ENCODE measurements at regions not wholly inside any gene's neighbourhood (a gene's known extent, or its start where the extent isn't known, plus 50 kb on each side); places are given as distances from the start of the nearest gene placed in this dataset.
"Not testable (repeated sequence)": the region's sequence is repeated elsewhere in the genome, so short reads cannot be mapped to it uniquely, and the experiment has no call there.

- not testable (repeated sequence) for DNase-seq (ENCODE audit: low read depth, low spot score)
Measured at GRCh38 chr1:242912855-242913254, 342.2 kb downstream of the CEP170 start.

GRCh38 chr1:242900558-242900957 is 354.5 kb downstream of the CEP170 start:
- not testable (repeated sequence) for DNase-seq (ENCODE audit: low read depth, low spot score)

- peak; percentile 17 for DNase-seq (ENCODE audit: low read depth, low spot score)
Measured at GRCh38 chr1:242890192-242890741, 364.8 kb downstream of the CEP170 start.

GRCh38 chr1:242886137-242886536 is 361.6 kb upstream of the PLD5 start:
- DNase-seq (ENCODE audit: low read depth, low spot score): no peak

GRCh38 chr1:242880022-242880421 is 355.5 kb upstream of the PLD5 start:
- not testable (repeated sequence) for DNase-seq (ENCODE audit: low read depth, low spot score)

GRCh38 chr1:242877743-242878142 is 353.2 kb upstream of the PLD5 start:
- no peak for DNase-seq (ENCODE audit: low read depth, low spot score)

- no peak for DNase-seq (ENCODE audit: low read depth, low spot score)
Measured at GRCh38 chr1:242877229-242877628, 352.7 kb upstream of the PLD5 start.

GRCh38 chr1:242876030-242876429 is 351.5 kb upstream of the PLD5 start:
- DNase-seq (ENCODE audit: low read depth, low spot score): no peak

GRCh38 chr1:242873661-242874060 is 349.2 kb upstream of the PLD5 start:
- DNase-seq (ENCODE audit: low read depth, low spot score): no peak

GRCh38 chr1:242872521-242872920 is 348.0 kb upstream of the PLD5 start:
- DNase-seq (ENCODE audit: low read depth, low spot score): no peak

GRCh38 chr1:242871471-242872030 is 347.1 kb upstream of the PLD5 start:
- no peak for DNase-seq (ENCODE audit: low read depth, low spot score)

- no peak for DNase-seq (ENCODE audit: low read depth, low spot score)
Measured at GRCh38 chr1:242870966-242871365, 346.5 kb upstream of the PLD5 start.

GRCh38 chr1:242856289-242856688 is 331.8 kb upstream of the PLD5 start:
- no peak for DNase-seq (ENCODE audit: low read depth, low spot score)

- no peak for DNase-seq (ENCODE audit: low read depth, low spot score)
Measured at GRCh38 chr1:242854466-242854865, 330.0 kb upstream of the PLD5 start.

- no peak for DNase-seq (ENCODE audit: low read depth, low spot score)
Measured at GRCh38 chr1:242847390-242847993, 323.0 kb upstream of the PLD5 start.

GRCh38 chr1:242842094-242842493 is 317.6 kb upstream of the PLD5 start:
- no peak for DNase-seq (ENCODE audit: low read depth, low spot score)

- no peak for DNase-seq (ENCODE audit: low read depth, low spot score)
Measured at GRCh38 chr1:242839101-242839500, 314.6 kb upstream of the PLD5 start.

GRCh38 chr1:242836423-242836822 is 311.9 kb upstream of the PLD5 start:
- DNase-seq (ENCODE audit: low read depth, low spot score): no peak

GRCh38 chr1:242828828-242829227 is 304.3 kb upstream of the PLD5 start:
- peak; percentile 38 for DNase-seq (ENCODE audit: low read depth, low spot score)

GRCh38 chr1:242828199-242828598 is 303.7 kb upstream of the PLD5 start:
- no peak for DNase-seq (ENCODE audit: low read depth, low spot score)

GRCh38 chr1:242827538-242827937 is 303.0 kb upstream of the PLD5 start:
- no peak for DNase-seq (ENCODE audit: low read depth, low spot score)

GRCh38 chr1:242826701-242827336 is 302.3 kb upstream of the PLD5 start:
- DNase-seq (ENCODE audit: low read depth, low spot score): no peak

- DNase-seq (ENCODE audit: low read depth, low spot score): no peak
Measured at GRCh38 chr1:242824435-242824834, 299.9 kb upstream of the PLD5 start.

Data from iPS DF 19.7 (cell line).